ENCODE measurements at regions not wholly inside any gene's neighbourhood (a gene's known extent, or its start where the extent isn't known, plus 50 kb on each side); places are given as distances from the start of the nearest gene placed in this dataset.

GRCh38 chr12:107399046-107399445 is 286.6 kb upstream of the PWP1 start:
- TF ChIP-seq CTCF (IDR thresholded peaks at IDR 0.05): no peak
- no peak for TF ChIP-seq POLR2A (IDR thresholded peaks at IDR 0.05)

All from Peyer's patch (tissue), 4 donors.